GM21360 (cell line): ENCODE measurements at regions not wholly inside any gene's neighbourhood (a gene's known extent, or its start where the extent isn't known, plus 50 kb on each side); places are given as distances from the start of the nearest gene placed in this dataset.
A peak's percentile ranks its signal among the peaks of the same experiment; 100 is the strongest.

ENCODE experiments used
- ATAC-seq: cut with Tn5 transposase; IDR thresholded peaks from one replicate; pipeline ENCODE4 v1.9.1; 2021; ENCODE audit warnings: mild to moderate bottlenecking, moderate library complexity; ENCODE audit not compliant: unreplicated experiment

- no peak for ATAC-seq
These were observed 261.1 kb upstream of the CITED2 start for GRCh38 chr6:139635401-139636130.

- ATAC-seq, result no peak
These were observed 258.4 kb upstream of the CITED2 start for GRCh38 chr6:139632840-139633239.

- no peak for ATAC-seq
These were observed 253.8 kb upstream of the CITED2 start for GRCh38 chr6:139628270-139628669.

- ATAC-seq, result no peak
These were observed 252.6 kb upstream of the CITED2 start for GRCh38 chr6:139627091-139627490.

GRCh38 chr6:139625998-139626975 lies 251.8 kb upstream of the CITED2 start:
- no peak for ATAC-seq

DNA sequence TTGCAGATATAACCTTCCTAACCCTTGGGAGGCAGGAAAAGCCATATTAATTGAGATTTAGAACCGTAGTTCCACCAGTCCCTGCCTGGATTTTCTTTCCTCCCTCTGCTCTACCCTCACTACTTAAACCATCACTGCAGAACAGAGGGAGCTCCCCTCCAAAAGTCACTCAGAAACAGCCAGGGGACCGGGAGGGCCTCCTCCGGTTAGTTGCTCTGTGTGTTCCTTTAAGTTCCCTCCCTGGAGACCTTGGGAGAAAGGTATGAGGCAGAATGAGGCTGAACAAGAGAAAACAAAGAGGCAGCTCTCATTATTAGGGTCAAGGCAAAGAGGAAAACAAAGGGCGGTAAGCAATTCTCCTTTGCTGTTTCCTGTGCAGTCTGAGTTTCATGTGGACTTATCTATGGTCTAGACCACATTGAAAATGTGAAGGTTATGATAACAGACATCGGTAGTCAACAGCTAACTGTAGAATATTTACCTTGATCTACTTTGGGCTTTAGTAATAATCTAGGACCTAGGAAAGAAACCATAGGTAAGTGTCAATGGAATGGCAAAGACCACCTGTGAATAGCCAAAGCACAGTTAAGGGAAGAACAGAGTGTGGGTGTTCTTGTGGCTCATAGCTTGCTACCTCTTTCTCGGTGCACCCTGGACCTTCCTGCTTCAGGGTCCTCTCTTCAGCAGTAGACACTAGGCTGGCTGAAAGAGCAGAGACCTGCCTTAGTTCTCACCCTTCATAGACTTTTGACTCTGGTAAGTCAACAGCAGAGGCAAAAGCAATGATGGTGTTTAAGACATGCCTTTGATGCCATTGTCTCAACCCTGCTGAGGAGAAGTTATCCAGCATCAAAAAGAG lies 250.9 kb upstream of the CITED2 start:
- ATAC-seq, result no peak

DNA sequence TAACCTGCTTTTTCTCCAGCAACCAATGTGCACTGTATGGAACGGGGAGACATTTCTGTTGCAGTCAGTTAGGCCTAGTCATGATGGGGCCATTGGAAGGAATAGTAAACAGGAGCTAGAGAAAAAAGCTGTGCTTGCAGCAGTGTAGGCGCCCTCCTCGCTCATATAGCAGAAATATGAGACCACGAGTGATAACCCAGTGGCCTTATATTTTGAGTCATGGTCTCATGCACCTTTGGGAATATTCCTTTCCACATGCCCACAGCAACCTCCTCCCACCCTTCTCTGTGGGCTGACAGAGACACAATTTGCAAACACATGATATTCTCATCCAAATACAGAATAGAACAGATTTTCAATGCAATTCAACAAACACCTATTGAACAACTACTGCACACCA lies 248.9 kb upstream of the CITED2 start:
- ATAC-seq, result no peak

- ATAC-seq, result no peak
These were observed 239.0 kb upstream of the CITED2 start for GRCh38 chr6:139613496-139613895.

- no peak for ATAC-seq
These were observed 237.7 kb upstream of the CITED2 start for GRCh38 chr6:139612135-139612465.

- ATAC-seq, result no peak
These were observed 237.1 kb upstream of the CITED2 start for GRCh38 chr6:139611327-139612134.

- ATAC-seq, result no peak
These were observed 234.2 kb upstream of the CITED2 start for GRCh38 chr6:139608466-139609261.

DNA sequence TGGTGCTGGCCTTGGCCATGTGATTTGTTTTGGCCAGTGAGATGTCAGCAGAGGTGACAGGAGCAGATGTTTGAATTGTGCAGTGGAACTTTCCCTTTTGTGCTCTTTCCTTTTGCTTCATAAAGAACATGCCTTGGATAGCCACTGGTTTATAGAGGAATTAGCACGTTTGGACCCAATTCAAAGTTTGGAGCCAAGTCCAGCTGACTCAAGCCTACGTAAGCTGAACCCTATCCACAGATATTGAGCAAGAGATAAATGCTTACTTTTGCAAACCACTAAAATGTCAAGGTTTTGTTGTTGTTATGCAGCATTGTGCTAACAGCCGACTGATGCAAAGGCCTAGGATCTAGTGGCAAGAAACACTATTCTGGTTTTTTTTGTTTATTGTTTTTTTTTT lies 230.9 kb upstream of the CITED2 start:
- no peak for ATAC-seq

- ATAC-seq, result no peak
These were observed 229.1 kb upstream of the CITED2 start for GRCh38 chr6:139603581-139603980.

- ATAC-seq, result no peak
These were observed 228.1 kb upstream of the CITED2 start for GRCh38 chr6:139602577-139602976.

DNA sequence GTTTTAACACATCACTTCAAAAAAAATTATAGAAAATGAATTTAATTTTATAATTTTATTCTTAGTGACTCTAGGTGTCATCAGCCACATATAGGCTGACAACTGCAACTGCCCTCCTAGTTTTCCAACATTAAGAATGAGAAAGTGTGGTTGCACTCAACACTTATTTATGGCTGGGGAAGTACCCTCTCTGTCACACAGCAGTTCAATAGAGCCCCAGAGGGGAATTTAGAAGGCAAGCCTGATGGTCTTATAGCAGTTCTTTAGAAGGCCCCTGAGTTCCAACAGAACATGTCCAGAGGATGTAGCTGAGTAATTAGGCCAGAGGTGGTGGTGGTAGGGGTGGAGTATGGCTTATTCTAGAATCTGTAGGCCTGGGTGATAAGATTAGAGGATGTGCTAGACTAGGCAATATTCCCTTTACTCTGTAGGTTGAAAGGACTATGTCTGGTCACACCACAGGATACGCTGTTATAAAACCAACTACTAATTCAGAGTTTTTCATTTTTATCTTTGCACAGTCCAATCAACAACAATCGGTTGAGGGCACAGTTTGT lies 226.5 kb upstream of the CITED2 start:
- ATAC-seq, result peak; percentile 99

DNA sequence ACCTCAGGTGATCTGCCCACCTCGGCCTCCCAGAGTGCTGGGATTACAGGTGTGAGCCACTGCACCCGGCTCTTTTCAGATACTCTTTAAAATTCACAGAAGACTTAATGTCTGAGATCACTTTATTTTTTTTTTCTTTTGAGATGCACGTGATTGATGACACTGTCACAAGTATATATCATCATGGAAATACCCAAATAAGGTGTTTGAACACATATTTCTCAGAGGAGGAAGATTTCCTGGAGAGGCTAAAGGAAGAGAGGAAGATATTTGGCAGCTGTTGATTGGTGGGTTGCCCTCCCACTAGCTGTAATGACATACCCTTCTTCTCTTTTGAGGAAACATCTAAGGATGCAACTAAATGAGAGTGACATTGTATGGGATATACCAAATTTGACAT lies 225.9 kb upstream of the CITED2 start:
- no peak for ATAC-seq

DNA sequence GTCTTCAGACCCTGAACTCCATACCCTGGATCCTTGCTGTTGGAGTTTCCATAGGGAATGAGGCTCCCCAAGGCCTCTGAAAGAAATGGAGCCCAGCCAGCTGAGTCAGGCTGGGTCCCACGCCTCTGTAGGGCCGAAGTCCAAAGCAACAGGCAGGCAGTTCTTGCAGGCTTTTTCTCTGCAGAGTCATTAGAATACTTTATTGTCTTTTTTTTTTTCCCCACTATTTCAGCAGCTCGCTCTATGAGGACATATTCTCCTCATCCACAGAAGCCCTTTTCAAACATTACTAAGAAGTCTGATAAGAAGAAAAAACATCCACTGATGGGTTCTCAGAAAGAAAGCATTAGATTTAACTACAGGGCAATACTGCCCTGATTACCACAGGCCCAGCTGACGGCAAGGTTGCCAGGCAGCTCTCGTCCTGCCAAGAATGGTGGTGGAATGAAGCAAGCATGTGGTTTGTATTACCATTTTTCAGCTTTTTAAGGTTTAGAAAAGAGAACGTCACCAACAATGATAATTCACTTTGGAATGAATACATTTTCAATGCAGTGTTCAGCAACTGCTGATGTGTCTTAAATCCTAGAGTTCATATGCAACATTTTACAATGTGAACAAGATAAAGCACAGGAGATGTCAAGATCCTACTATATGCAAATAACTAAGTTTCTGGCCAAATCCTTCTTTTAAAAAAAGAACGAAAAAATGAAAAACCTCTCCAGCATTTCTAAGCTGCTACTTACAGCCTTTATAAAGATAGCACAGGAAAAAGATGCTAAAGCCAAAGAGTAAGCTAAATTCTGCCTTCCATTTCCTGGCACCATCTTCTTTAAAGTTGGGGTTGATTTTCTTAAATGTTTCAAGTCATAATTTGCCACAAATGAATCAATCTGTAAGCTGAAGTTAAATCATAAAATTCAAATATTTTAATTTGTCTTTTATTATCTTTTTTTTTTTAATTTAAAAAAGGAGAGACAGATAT lies 223.6 kb upstream of the CITED2 start:
- ATAC-seq, result no peak
